GM19324 (cell line): ENCODE measurements at regions not wholly inside any gene's neighbourhood (a gene's known extent, or its start where the extent isn't known, plus 50 kb on each side); places are given as distances from the start of the nearest gene placed in this dataset.

Experiments
- ATAC-seq: cut with Tn5 transposase; IDR thresholded peaks from one replicate; pipeline ENCODE4 v1.9.1; 2021; ENCODE audit warnings: mild to moderate bottlenecking, moderate library complexity; ENCODE audit not compliant: unreplicated experiment, low FRiP score

DNA sequence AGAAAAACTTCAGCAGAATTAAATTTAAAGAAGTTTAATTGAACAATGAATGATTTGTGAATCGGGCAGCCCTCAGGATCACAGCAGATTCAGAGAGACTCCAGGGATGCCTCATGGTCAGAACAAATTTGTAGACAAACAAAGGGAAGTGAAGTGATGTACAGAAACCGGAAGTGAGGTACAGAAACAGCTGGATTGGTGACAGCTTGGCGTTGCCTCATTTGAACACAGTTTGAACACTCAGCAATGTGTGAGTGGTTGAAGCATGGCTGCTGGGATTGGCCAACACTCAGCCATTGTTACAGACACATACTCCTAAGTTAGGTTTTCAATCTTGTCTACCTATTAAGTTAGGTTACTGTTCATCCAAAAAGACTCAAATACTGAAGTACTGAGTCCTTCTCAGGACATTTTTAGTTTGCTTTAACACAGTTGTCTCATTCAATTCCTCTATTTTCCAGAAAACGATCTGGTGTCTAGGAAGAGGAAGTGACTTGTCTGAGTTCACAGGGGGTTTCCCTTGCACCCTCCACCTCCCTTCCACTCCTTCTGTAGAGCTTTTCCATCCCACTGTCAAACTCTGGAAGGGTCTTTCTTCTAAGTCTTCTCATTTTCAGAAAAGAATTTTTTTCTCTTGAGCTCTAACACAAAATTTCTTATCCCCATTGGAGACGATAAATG lies 137.9 kb downstream of the SLC4A3 start:
- no peak for ATAC-seq

- no peak for ATAC-seq
Measured at GRCh38 chr2:219766658-219767057, 139.2 kb downstream of the SLC4A3 start.

DNA sequence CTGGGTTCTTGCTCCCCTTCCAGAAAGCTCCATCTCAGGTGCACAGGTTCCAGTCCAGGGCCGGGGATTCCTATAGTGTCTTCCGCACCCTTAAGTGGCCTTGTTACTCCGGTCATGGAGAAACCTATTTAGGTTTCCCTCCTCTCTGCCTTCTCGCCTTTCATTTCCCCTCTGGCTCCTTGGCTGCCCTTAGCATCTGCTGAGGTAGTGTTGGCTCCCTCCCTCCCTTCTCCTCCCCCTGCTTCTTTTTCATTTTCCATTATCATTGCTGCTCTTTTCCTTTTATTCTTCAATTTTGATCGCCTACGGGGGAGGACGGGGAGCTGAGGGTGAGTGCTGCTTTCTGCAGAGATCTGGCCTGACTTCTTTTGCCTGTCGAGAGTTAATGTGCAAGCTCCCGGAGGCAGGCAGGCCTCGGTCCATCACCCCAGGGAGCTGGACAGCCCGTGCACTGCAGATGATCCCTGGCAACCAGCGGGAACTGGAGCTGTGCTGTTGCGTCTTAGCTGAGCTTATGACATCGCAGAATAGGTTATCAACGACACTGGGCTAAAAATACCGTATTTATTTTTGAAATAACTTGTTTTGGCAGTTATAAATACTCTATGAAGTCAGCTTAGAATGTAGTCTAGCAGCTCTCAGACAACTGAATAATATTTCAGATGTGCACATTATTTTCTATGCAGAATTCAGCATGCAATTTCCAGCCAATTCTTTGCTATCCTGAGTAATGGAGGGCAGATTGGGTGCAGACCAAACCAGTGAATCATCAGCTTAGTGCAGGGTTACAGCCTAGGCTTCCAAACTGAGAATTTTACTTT lies 141.9 kb downstream of the SLC4A3 start:
- ATAC-seq = no peak

DNA sequence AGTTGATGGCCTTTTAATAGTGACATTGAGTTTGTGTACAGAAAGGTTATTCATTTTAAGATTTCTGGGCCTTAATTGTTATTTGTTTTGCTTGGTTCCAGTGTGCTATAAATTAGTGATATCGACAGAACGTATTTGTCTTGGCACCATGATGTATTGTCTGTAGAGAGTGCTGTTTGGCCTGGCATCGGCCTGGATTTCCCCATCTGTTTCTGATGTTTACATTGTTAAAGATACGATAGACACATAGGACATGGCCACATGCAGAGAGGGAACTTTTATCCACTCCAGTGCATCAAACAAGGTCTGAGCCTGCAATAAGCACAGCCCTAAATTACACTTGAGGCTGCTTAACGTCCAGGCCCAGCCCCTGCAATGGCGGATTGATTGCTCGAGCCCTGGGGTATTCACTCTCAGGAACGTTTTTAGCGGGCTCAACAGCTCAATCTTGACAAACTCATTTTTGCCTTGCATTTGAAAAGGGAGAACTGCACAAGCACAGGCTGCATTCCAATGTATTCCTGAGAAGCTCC lies 144.7 kb downstream of the SLC4A3 start:
- ATAC-seq = no peak

GRCh38 chr2:219772697-219773096 lies 145.3 kb downstream of the SLC4A3 start:
- no peak for ATAC-seq

- ATAC-seq = no peak
Measured at GRCh38 chr2:219775506-219775905, 148.1 kb downstream of the SLC4A3 start.

DNA sequence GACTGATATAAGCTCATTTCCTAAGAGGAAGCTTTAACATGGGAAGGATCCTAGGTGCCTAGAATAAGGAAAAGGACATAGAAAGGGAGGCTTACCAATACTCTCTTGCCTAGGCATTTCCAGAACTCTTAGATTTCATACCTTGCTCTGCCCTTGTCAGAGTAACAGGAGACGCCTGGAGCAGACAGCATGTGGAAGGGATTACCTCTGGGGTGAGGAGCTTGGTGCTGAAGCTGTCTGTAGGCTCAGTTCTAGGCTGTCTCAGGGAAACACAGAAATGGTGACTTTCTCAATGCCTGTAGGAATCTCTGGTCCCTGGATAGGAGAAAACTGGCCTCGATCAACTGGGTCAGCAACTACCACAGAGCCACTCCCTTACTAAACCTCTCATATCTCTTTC lies 150.0 kb downstream of the SLC4A3 start:
- ATAC-seq = no peak

- ATAC-seq = no peak
Measured at GRCh38 chr2:219778189-219778588, 150.8 kb downstream of the SLC4A3 start.

DNA sequence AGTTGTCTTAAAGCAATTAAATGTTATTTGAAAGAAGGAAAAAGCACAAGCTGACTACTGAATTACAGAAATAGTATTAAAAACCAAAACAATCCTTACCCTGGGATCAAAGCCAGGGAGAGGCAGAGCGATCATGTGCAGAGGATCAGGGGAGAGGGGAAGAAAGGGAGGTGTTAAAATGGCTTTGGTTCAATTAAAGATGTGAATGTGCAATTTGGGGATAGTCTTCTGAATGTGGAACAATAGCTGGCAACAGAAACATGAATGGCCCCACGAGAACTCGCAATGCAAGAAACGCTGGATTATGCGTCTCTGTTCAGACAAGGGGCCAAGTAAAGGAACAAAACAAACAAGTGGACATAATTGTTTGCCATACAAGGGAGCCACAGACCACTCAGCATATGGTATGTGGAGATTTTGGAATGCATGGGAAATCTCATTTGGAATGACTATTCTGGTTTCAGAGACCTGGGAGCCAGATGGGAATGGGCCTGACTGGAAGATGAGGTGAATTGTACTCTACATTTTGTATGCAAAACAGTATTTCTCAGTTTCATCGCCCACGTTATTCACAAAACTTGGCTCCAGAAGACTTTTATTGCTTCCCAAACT lies 155.4 kb downstream of the SLC4A3 start:
- ATAC-seq = no peak

DNA sequence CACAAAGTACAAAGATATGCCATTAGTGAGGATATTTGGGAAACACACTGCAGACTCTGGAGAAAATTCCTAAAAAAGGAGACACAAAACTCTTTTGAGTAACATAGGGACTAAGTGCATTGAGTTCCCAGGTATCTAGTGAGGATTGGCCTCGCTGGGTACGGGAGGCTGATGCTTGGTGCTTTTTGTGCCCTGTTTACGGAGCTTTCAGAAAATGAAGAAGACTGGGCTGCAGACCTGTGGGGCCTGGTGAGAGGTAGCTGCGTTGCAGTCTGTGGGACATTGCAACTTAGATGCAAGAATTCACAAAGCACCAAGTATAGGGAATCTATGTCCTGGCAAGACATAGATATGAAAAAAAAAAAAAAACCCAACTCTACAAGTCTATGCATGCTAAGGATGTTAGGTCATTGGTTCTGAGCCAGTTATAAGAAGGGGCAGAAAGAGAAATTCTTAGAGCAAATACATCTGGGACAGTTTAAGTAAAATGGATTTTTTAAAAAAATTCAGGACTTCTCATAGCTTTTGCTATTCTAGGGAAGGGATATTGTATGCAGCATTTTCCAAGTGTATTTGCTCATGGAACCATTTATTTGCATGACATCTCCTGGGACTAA lies 156.0 kb downstream of the SLC4A3 start:
- ATAC-seq = no peak

- no peak for ATAC-seq
Measured at GRCh38 chr2:219784178-219784577, 156.7 kb downstream of the SLC4A3 start.

- no peak for ATAC-seq
Measured at GRCh38 chr2:219789476-219789875, 162.0 kb downstream of the SLC4A3 start.

GRCh38 chr2:219792446-219792845 lies 165.0 kb downstream of the SLC4A3 start:
- no peak for ATAC-seq

GRCh38 chr2:219798430-219798829 lies 171.0 kb downstream of the SLC4A3 start:
- no peak for ATAC-seq

DNA sequence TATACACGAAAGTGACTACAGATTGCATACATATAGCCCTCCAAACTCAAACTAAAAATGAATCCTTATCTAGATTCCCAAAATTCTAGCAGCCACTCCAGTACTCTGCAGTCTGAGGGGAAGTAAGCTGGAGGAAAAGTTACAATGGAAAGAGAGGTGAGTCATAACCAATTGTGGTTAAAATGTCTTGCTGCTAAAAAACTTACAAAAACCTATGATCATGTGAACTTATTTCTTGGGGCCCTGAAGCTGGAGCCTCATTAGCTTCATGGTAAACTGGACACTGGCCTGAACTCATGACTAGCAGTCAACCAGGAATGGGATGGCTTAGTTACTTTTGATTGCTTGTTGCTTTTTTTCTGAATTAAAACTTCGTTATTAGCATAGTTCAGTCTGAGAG lies 175.9 kb downstream of the SLC4A3 start:
- no peak for ATAC-seq

- no peak for ATAC-seq
Measured at GRCh38 chr2:219810895-219811294, 183.5 kb downstream of the SLC4A3 start.

GRCh38 chr2:219812672-219813071 lies 185.2 kb downstream of the SLC4A3 start:
- ATAC-seq = no peak

DNA sequence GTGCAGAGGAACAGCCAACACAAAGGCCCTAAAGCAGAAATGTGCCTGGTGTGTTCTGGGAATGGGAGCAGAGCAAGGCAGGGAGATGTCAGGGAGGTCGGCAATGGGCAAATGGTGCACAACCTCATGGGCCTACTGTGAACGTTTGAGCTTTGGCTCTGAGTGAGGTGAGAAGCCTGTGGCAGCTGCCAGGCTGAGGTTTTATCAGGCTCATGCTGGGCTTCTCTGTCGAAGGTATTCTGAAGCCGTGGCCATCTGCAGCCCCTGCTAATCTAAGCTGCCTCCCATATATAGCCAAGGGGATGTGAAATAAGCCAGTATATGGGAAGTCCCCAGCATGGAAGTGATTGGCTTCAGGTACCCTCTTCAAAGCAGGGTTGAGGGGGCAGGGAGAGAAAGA lies 193.3 kb downstream of the SLC4A3 start:
- ATAC-seq = no peak

DNA sequence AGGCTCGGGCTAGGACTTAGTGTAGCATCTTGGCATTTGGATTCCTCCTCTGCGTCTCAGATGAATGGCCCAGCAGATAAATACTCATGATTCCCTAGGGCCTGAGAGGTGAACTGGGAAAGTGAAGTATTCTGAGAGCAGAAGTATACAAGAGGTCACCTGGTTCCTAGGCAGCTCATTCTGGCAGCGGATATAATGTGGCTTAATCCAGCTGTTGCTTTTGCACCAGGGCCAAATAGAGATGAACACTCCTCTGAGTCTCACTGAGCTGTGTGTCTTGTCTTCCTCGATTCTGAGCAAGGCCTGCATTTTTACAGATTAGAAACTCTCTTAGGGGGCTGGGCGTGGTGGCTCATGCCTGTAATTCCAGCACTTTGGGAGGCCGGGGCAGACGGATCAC lies 196.1 kb downstream of the SLC4A3 start:
- ATAC-seq = no peak

DNA sequence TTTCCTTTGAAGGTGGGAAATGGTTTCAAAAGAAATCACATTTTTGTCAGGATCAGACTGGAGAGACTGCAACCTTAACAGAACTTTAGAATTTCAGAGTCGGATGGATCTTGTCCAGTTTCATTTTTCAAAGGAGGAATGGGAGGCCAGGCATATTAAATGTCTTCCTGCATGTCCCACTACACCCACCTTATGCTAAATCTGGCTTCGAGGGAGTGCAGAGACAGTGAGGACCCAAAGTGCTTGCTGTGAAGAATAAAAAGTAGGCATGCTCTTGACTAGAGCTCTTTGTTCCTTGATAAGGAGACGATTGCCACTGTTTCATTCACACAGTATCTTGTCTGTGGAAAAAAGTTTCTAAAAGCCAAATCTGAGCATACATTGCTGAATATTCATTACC lies 197.6 kb downstream of the SLC4A3 start:
- ATAC-seq = no peak

DNA sequence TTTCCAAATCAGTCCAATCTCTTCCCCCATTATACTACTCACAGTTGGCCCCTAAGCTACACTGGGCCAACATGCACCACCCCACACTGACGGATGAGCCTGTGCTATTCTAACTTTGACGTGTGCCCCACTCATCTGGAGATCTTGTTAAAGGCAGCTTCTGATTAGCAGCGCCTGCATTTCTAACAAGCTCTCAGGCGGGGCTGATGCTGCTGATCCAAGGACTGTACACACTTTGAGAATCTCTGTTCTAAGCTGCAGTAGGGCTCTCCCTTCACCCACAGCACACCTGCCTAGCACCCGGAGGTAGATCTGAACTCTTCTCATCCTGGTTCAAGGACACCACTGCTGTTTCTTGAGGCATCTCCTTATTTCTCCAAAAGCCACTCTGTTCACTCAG lies 200.7 kb downstream of the SLC4A3 start:
- no peak for ATAC-seq
